ENCODE measurements at regions not wholly inside any gene's neighbourhood (a gene's known extent, or its start where the extent isn't known, plus 50 kb on each side); places are given as distances from the start of the nearest gene placed in this dataset.

DNA sequence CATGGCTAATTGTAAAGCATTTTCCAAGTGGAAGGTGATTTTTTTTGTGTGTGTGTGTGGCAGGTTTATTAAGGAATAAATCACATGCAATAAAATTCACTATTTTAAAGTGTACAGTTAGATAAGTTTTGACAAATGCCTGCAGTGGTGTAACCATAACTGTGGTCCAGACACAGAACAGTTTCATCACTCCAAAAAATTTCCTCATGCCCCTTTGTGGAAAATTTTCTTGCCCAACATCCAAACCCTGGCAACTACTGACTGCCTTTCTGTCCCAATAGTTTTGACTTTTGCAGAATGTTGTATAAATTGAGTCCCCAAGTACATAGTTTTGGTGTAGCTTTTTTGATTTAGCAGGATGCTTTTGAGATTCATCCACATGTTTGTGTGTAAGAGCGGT is 135.1 kb upstream of the KLHL25 start:
- H3K9me3 Mint-ChIP-seq (ENCODE audit: low read depth), result no peaks in the 10 kb centered on the region
- H3K27ac Mint-ChIP-seq, result no peak overlapping the region
- TF ChIP-seq, protein P1, sequence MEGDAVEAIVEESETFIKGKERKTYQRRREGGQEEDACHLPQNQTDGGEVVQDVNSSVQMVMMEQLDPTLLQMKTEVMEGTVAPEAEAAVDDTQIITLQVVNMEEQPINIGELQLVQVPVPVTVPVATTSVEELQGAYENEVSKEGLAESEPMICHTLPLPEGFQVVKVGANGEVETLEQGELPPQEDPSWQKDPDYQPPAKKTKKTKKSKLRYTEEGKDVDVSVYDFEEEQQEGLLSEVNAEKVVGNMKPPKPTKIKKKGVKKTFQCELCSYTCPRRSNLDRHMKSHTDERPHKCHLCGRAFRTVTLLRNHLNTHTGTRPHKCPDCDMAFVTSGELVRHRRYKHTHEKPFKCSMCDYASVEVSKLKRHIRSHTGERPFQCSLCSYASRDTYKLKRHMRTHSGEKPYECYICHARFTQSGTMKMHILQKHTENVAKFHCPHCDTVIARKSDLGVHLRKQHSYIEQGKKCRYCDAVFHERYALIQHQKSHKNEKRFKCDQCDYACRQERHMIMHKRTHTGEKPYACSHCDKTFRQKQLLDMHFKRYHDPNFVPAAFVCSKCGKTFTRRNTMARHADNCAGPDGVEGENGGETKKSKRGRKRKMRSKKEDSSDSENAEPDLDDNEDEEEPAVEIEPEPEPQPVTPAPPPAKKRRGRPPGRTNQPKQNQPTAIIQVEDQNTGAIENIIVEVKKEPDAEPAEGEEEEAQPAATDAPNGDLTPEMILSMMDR (IDR thresholded peaks at IDR 0.05; ENCODE audit: unreplicated experiment), result no peak
- no peak overlapping the region for H3K4me3 Mint-ChIP-seq (ENCODE audit: low read depth)
- H3K36me3 Mint-ChIP-seq (ENCODE audit: insufficient read depth), result no peaks in the 10 kb centered on the region
- peaks cover 18% of the 10 kb centered on the region for H3K27me3 Mint-ChIP-seq
- H3K4me1 Mint-ChIP-seq (ENCODE audit: low read depth), result no peaks in the 10 kb centered on the region
- no peak for DNase-seq (ENCODE audit: low spot score, unreplicated experiment)

- H3K36me3 Mint-ChIP-seq (ENCODE audit: insufficient read depth), result no peaks in the 10 kb centered on the region
- no peak for DNase-seq (ENCODE audit: low spot score, unreplicated experiment)
- TF ChIP-seq, protein P1 (IDR thresholded peaks at IDR 0.05; ENCODE audit: unreplicated experiment), result no peak
- no peaks in the 10 kb centered on the region for H3K4me1 Mint-ChIP-seq (ENCODE audit: low read depth)
- no peak overlapping the region for H3K27ac Mint-ChIP-seq
- H3K9me3 Mint-ChIP-seq (ENCODE audit: low read depth), result no peaks in the 10 kb centered on the region
- no peak overlapping the region for H3K4me3 Mint-ChIP-seq (ENCODE audit: low read depth)
- peaks cover 12% of the 10 kb centered on the region for H3K27me3 Mint-ChIP-seq
Measured at GRCh38 chr15:85932391-85932790, 137.7 kb upstream of the KLHL25 start.

GRCh38 chr15:85934691-85935090 is 140.0 kb upstream of the KLHL25 start:
- Mint-ChIP-seq H3K4me1 (ENCODE audit: low read depth) (peaks cover 2% of the 10 kb centered on the region), H3K36me3 (ENCODE audit: insufficient read depth) (no peaks in the 10 kb centered on the region), H3K27me3 (peaks cover 12% of the 10 kb centered on the region), H3K9me3 (ENCODE audit: low read depth) (no peaks in the 10 kb centered on the region), H3K4me3 (ENCODE audit: low read depth) (no peak overlapping the region), H3K27ac (no peak overlapping the region)
- DNase-seq (ENCODE audit: low spot score, unreplicated experiment), result no peak
- TF ChIP-seq, protein P1 (IDR thresholded peaks at IDR 0.05; ENCODE audit: unreplicated experiment), result no peak

DNA sequence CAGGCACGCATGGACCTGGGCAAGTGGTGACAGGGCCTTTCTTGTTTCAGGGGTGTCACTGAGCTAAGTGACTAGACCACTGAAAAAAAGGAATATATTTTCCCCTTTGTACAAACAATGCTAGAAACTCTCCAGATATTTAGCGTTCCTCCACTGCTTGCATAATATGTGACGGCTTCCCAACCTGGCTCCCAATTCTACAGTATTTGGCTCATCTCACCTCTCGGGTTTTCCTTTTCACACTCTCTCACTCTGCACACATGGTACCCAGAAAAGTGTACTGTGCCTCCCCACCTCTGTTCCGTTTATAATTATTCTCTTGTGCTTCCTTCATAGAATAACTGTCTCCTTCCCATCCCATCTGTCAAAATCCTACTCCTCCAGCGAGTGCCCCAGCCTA is 140.5 kb upstream of the KLHL25 start:
- Mint-ChIP-seq H3K36me3 (ENCODE audit: insufficient read depth) (no peaks in the 10 kb centered on the region), H3K4me1 (ENCODE audit: low read depth) (peaks cover 2% of the 10 kb centered on the region), H3K27me3 (peaks cover 8% of the 10 kb centered on the region), H3K4me3 (ENCODE audit: low read depth) (no peak overlapping the region), H3K9me3 (ENCODE audit: low read depth) (no peaks in the 10 kb centered on the region), H3K27ac (no peak overlapping the region)
- no peak for DNase-seq (ENCODE audit: low spot score, unreplicated experiment)
- TF ChIP-seq, protein P1 (IDR thresholded peaks at IDR 0.05; ENCODE audit: unreplicated experiment), result no peak

DNA sequence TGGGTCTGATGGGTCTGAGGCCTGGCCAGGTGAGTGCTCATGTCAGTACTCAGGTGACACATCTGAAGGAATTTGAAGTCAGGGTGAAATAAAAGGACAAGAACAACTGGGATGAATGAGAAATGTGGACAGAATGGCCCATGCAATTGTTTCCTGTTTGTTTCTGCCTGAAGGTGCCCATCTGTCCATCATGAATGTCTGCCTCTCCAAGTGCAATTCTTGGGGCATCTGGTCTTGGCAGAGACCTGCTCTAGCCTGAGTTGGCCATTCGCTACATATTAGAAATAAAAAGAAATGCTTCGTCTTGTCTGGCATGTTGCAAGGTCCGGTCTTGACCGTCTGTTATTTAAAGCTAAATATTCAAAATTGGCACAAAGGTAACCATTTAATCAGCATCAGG is 142.0 kb upstream of the AGBL1 start:
- Mint-ChIP-seq H3K4me3 (ENCODE audit: low read depth) (no peak overlapping the region), H3K27me3 (peaks cover 4% of the 10 kb centered on the region), H3K27ac (no peak overlapping the region), H3K4me1 (ENCODE audit: low read depth) (peaks cover 13% of the 10 kb centered on the region), H3K36me3 (ENCODE audit: insufficient read depth) (no peaks in the 10 kb centered on the region), H3K9me3 (ENCODE audit: low read depth) (no peaks in the 10 kb centered on the region)
- no peak for DNase-seq (ENCODE audit: low spot score, unreplicated experiment)
- TF ChIP-seq, protein P1 (IDR thresholded peaks at IDR 0.05; ENCODE audit: unreplicated experiment), result no peak

All from progenitor cell of endocrine pancreas (in vitro differentiated cells).